ENCODE measurements at regions not wholly inside any gene's neighbourhood (a gene's known extent, or its start where the extent isn't known, plus 50 kb on each side); places are given as distances from the start of the nearest gene placed in this dataset.

GRCh38 chr12:115118177-115118724 lies 434.3 kb upstream of the TBX3 start:
- ATAC-seq: no peak
- DNase-seq: no peak
- Mint-ChIP-seq H3K4me1 (ENCODE audit: low read depth) (no peaks in the 10 kb centered on the region), H3K27me3 (no peaks in the 10 kb centered on the region), H3K36me3 (ENCODE audit: low read depth) (no peaks in the 10 kb centered on the region), H3K4me3 (no peak overlapping the region), H3K9me3 (peaks cover 8% of the 10 kb centered on the region), H3K27ac (no peak overlapping the region)
- POLR2A ChIA-PET: interaction anchor here (0.6 kb wide), 1 partner anchor 523 kb away, joined by 3 read pairs; no protein-coding TSS in a partner anchor
- CTCF ChIA-PET: no interaction called here
- TF ChIP-seq, protein P1, sequence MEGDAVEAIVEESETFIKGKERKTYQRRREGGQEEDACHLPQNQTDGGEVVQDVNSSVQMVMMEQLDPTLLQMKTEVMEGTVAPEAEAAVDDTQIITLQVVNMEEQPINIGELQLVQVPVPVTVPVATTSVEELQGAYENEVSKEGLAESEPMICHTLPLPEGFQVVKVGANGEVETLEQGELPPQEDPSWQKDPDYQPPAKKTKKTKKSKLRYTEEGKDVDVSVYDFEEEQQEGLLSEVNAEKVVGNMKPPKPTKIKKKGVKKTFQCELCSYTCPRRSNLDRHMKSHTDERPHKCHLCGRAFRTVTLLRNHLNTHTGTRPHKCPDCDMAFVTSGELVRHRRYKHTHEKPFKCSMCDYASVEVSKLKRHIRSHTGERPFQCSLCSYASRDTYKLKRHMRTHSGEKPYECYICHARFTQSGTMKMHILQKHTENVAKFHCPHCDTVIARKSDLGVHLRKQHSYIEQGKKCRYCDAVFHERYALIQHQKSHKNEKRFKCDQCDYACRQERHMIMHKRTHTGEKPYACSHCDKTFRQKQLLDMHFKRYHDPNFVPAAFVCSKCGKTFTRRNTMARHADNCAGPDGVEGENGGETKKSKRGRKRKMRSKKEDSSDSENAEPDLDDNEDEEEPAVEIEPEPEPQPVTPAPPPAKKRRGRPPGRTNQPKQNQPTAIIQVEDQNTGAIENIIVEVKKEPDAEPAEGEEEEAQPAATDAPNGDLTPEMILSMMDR (IDR thresholded peaks at IDR 0.05): no peak
- intact Hi-C loops (cut with micrococcal nuclease): no loop called here

- DNase-seq (no peak), ATAC-seq (no peak)
- ChIA-PET CTCF (no interaction called here), POLR2A (no interaction called here)
- intact Hi-C loops (cut with micrococcal nuclease): no loop called here
- Mint-ChIP-seq H3K4me3 (no peak overlapping the region), H3K27me3 (no peaks in the 10 kb centered on the region), H3K4me1 (ENCODE audit: low read depth) (no peaks in the 10 kb centered on the region), H3K27ac (no peak overlapping the region), H3K36me3 (ENCODE audit: low read depth) (no peaks in the 10 kb centered on the region), H3K9me3 (peaks cover 8% of the 10 kb centered on the region)
- TF ChIP-seq, protein P1 (IDR thresholded peaks at IDR 0.05): no peak
Observed at GRCh38 chr12:115114140-115114539, 430.2 kb upstream of the TBX3 start.

DNA sequence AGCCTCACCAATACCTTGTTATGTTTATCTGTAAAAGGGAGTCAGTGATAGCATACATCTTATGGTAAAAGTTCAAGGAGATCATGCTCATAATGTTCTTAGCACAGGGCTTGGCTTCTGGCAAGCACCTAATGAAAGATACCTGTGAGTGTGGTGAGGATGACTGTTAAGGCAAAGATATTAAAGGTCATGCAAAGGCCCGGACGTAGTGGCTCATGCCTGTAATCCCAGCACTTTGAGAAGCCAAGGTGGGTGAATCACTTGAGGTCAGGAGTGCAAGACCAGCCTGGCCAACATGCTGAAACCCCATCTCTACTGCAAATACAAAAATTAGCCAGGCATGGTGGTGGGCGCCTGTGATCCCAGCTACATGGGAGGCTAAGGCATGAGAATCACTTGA lies 425.9 kb upstream of the TBX3 start:
- H3K9me3 Mint-ChIP-seq: no peaks in the 10 kb centered on the region
- ChIA-PET POLR2A (no interaction called here), CTCF (no interaction called here)
- ATAC-seq (no peak), DNase-seq (no peak)
- no peaks in the 10 kb centered on the region for H3K4me1 Mint-ChIP-seq (ENCODE audit: low read depth)
- no peak overlapping the region for H3K27ac Mint-ChIP-seq
- TF ChIP-seq, protein P1 (IDR thresholded peaks at IDR 0.05): no peak
- no peaks in the 10 kb centered on the region for H3K36me3 Mint-ChIP-seq (ENCODE audit: low read depth)
- intact Hi-C loops (cut with micrococcal nuclease): no loop called here
- H3K4me3 Mint-ChIP-seq: no peak overlapping the region
- no peaks in the 10 kb centered on the region for H3K27me3 Mint-ChIP-seq

- DNase-seq (no peak), ATAC-seq (no peak)
- H3K4me3 Mint-ChIP-seq: no peak overlapping the region
- CTCF ChIA-PET: interaction anchor here (0.6 kb wide), 1 partner anchor 298 kb away, joined by 3 read pairs; no protein-coding TSS in a partner anchor
- H3K36me3 Mint-ChIP-seq (ENCODE audit: low read depth): no peaks in the 10 kb centered on the region
- no peaks in the 10 kb centered on the region for H3K4me1 Mint-ChIP-seq (ENCODE audit: low read depth)
- TF ChIP-seq, protein P1 (IDR thresholded peaks at IDR 0.05): no peak
- intact Hi-C loops (cut with micrococcal nuclease): no loop called here
- no peaks in the 10 kb centered on the region for H3K27me3 Mint-ChIP-seq
- H3K27ac Mint-ChIP-seq: no peak overlapping the region
- no peaks in the 10 kb centered on the region for H3K9me3 Mint-ChIP-seq
- POLR2A ChIA-PET: interaction anchor here (0.6 kb wide), 1 partner anchor 613 kb away, joined by 3 read pairs; no protein-coding TSS in a partner anchor
Observed at GRCh38 chr12:115108129-115109100, 424.4 kb upstream of the TBX3 start.

Measured in activated CD8-positive, alpha-beta T cell treated with anti-CD3 and anti-CD28 coated beads for 36 hours (primary cell).